ENCODE measurements at regions not wholly inside any gene's neighbourhood (a gene's known extent, or its start where the extent isn't known, plus 50 kb on each side); places are given as distances from the start of the nearest gene placed in this dataset.
"Not testable (repeated sequence)": the region's sequence is repeated elsewhere in the genome, so short reads cannot be mapped to it uniquely, and the experiment has no call there.

DNA sequence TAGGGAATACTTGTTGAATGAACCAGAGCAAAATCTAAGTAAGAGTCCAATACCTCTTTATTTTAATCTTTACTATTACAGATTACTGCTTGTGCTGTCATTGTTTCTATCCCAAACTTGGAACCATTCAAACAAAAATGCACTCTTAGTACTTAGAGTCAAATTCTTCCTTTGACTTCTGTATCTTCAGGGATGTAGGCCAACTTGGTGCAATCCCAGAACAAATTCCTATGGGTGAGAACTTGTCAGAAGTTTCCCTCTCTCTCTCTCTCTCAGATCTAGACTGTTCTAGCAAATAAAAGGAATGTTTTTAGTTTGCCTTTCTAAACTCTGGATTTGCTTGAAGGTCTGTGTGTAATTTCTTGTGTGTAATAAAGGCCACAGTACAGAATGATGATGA lies 329.0 kb upstream of the TMTC4 start:
- DNase-seq = no peak

DNA sequence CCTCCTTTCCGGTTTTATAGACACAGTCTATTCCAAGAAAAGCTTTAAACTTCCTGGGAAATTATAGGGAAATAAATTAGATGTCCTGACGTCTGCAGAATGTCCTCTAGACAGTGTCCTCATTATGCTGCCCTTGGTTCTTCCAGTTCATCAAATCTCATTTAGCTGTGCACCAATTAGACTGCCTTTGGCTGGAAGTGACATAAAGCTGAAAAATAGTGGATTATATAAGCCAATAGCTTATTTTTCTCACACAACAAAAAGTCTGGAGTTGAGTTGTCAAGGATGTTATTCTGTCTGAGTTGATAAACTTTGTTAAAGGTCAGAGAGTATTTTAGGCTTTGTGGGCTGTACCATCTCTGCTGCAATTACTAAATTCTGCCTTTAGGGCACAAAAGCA lies 314.8 kb upstream of the TMTC4 start:
- no peak for DNase-seq

DNA sequence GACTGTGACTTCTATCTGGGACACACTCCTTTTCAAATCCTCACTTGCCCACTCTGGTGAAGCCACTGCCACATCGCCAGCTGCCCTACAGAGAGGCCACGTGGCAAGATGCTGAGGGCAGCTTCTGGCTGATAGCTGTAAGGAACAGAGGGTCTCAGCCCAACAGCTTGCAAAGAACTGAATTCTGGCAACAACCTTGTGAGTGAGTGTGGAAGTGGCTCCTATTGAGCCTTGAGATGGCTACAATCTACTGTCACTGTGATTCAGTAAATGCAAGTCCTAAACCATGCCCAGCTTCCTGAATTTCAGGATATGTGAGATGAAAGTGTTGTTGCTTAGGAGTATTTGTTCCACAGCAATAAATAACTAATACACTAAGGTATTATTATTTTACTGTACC lies 314.3 kb upstream of the TMTC4 start:
- DNase-seq = no peak

DNA sequence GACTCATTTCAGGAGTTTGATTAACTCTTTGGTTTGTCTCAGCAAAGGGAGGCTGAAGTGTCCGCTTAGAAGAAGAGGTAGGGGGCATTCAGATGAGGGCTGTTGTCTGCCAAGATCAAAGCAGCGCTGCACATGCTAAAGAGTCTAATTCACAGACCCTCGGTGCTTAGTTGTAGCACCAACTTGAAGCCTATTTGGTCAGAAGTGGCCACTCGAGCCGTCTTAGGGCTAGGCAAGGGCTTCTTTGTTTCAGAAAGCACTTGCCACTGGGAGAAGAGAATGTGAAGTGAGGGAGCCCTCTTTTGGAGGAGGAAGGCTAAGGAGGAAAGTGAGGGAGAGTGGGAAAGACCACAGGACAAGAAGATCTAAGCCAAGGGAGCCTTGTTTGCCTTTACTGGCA lies 313.4 kb upstream of the TMTC4 start:
- DNase-seq = no peak

DNA sequence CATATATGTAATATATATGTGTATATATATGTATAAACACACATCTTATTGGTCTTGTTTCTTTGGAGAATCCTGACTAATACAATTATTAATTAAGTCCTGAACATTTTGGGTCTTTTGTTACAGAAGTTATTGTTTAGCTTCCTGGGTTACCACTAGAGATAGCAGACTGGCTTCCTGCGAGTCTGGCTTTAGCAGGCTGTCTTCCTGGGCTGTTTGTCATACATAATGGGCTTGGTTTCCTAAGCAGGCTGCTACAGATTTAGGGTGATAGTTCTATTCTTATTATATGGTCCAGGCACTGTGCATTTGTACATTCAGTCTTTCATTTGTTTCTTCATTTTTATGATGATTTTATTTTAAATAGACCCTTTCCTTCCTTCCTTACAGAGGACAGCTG lies 312.0 kb upstream of the TMTC4 start:
- no peak for DNase-seq

DNA sequence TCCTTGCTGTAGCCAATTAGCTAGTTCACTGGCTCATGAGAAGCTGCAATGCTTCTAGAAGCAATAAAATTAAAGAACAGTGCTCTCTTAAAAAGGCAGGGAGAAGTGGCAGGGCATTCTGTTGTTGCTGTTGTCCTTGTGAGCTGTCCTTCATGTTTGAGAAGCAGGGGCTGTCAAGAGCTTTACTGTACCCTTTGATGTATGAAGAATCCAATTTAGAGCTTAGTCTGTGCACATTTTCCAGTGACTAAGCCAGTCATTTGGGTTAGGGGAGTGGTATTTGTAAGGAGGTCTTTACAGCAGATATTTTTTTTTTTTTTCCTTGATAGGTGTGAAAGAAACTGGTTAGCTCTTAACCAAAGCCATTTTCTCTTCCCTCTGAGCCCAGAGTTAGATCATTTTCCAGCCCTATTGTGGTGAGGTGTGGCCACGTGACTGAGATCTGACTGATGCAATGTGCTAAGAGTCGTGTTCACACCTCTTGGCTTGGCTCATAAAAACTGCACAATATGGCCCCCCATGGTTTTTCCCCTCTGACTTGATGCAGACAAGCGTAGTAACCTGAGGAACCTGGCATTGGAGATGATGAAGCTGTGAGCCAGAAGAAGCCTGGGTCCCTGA lies 309.6 kb upstream of the TMTC4 start:
- no peak for DNase-seq

DNA sequence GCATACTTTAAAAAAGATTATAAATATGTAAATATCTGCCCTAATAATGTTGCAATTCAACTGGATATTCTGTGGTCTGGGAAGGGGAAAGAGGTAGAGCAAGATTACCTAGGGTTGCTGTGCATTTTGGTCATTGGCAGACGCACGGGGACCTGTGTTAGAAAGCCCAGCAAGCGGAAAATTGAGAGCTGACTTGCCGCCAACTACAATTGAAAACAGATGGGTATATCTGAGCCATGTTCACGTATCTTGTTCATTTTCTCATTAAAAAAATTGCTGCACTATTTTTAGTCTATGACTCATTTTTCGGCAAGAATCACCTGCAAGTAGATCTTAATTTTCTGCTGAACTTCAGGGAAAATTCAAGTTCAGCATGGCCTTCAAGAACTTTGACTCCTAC lies 308.5 kb upstream of the TMTC4 start:
- no peak for DNase-seq

DNA sequence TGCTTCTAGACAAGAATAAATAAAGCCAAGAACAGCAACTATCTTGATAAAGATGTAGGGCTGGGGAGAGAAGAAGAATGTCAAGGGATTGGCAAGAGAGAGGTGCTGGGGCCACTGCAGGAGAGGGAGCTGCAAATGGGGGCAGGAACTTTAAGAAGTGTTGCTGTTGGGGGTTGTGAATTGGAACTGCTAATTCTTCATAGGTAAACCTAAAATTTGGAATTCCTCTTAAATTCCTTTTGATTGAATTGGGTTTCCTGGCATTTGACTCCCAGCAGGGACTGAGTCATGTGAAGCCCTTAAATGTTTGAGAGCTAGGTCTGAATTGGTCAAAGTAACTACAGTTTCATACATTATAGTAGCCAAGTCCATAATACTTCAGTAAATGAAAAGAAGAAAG lies 305.6 kb upstream of the TMTC4 start:
- no peak for DNase-seq

DNA sequence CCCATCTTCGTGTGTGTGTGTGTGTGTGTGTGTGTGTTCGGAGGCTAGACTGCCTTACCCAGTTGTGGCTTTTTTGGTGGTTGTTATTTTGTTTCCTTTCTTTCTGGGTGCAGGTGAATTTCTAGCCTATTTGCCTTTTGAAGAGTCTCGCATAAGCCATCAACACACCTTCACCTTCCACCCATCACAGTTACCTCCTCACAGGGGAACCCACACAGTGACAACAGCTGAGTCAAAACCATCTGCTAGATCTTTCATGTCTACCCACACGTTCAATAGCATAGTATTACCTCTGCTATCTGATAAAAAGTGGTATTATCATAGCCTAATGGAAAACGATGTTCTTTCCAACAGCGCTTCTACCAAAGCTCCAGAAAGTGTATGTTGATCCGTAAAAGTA lies 303.2 kb upstream of the TMTC4 start:
- DNase-seq = no peak

DNA sequence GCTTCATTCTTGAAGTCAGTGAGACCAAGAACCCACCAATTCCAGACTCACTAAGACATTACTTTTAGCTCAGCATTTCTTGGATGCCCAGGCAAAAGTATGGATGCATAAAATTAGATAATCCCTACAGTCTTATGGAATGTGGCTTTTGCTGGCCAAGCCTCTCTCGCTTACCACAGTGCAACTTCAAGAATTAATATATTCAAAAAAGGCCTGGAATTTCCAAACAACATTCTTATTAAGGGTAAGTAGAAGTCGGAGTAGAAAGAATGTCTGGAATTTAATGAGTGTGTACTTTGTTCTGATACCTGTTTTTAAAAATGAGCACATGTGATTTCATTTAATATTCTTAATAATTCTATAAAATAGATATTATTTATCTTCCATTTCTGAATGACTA lies 302.4 kb upstream of the TMTC4 start:
- DNase-seq = no peak

DNA sequence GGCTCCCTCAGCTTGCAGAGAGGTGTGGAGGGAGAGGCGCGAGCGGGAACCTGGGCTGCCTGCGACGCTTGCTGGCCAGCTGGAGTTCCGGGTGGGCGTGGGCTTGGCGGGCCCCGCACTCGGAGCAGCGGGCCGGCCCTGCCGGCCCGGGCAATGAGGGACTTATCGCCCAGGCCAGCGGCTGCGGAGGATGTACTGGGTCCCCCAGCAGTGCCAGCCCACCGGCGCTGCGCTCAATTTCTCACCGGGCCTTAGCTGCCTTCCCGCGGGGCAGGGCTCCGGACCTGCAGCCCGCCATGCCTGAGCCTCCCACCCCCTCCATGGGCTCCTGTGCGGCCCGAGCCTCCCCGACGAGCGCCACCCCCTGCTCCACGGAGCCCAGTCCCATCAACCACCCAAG lies 301.1 kb upstream of the TMTC4 start:
- DNase-seq = not testable (repeated sequence)

DNA sequence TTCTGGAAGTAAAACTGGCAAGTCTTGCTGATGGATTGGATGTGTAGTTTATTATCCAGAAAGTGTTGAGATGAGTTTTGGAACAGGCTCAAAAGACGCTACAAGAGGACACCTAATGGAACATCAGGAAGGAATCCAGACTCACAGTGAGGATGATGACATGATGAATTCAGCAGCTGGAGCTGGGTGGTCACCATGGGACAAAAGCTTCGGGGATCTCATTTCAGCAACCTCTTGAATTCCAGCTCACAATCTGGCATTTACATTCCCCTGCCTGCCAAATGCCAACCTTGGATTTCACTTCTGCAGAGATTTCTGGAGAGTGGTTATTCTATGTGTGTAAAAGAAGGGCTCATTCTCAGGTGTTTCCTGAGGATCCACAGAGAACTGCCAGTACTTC lies 288.0 kb upstream of the TMTC4 start:
- no peak for DNase-seq

DNA sequence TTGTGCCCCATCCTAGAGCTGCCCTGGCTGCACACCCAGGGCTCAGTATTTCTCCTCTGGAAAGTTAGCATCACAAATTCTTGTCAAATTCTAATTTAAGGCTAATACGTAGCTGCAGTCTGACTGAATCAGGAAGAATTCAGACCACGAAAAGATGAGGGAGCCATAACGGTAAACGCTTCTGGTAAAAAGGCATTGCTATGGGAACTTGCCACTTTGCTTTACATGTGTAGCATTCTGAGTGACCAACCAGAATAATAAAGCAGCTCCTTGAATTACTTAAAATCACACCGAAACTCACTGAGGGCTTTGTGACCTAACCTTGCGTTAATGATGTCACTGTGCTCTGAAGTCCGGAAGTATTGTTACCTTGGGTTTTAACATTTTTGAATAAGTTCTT lies 286.6 kb upstream of the TMTC4 start:
- no peak for DNase-seq

DNA sequence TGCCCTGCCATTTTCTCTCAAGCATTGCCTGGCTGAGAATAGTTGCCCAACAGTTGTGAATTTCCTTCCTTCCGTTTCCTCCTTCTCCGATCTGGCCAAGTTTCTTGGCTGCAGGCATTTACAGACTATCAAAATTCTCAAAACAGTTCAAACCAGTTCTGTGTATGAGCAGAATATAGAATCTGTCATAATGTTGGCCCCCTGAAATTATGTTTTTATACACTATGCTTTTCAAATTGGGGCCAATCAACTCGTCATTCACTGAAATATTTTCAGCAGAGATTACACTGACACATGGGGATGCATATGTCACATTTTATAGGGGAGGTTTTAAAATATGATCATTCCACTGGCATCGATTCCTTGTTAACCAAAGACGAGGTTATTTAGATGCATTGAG lies 284.2 kb upstream of the TMTC4 start:
- DNase-seq = no peak

DNA sequence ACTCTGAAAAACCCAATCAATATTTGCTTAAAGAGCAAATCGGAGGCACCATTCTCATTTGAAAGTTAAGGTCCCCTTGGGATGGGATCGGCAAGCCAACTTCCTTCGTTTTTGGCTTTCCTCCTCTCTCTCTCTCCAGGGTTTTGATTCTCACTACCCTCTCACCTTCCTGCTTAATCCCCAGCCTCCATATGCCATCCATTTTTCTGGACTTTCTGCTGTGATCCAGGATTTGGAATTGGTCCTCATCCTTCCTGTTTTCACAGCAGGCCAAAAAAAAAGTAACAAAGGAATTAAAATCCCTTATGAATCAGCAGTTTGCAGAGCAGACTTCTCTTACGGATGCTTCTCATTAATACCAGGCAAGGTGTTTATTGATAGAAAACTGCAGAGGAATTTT lies 283.1 kb upstream of the TMTC4 start:
- no peak for DNase-seq

DNA sequence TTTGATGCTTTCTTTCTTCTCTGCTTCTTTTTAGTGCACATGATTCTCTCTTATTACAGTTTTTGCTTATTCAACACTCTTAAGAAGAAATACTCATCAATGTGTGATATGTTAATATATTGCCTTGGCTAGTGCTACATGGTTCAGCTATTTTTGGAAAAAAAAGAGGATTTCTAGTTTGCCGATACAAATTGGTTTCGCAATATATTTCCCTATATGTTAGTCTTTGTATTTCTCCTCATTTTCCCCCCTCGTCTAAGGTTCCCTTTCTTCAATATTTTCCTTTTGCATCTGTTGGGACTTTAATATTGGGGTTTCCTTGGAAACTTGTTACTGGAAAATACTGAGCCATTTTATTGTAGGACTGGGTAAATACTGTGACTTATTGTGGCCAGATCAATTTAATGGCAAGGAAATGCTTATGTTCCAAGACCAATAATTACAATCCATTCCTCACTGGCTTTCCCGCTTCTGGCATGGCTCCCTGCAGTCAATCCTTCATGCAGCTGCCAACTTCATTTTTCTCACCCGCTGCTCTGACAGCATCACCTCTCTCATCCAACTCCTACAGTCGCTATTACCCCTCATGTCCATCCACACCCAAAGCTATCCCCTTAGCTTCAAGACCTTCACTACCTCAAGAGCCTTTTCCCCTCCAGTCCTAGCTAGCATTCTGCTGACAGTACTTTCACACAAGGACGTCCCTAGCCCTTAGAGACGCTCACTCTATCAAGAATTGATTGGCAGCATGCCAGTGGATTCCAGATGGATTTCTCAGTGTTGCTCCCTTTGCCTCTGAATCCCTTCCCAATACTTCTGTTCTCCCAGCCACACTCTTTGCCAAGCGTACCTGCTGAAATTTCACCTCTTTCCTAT lies 280.1 kb upstream of the TMTC4 start:
- DNase-seq = no peak

DNA sequence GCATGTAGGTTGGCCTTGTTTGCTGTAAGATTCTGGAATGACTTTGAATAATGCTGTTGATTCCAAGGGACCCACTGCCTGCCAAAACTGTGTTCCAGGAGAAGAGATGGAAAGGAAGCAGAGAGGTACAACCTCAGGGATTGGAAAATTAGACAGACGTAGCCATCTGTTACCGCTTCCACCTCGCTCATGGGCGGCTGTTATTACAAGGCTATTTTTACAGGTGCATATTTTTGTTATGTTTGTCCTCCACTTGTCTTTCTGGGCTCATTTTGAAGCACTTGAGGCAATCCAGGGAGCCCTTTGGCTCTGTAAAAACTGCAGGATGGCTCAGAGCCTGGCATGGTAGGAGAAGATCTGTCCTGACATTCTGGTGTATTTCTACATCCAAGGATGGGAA lies 276.4 kb upstream of the TMTC4 start:
- DNase-seq = no peak

DNA sequence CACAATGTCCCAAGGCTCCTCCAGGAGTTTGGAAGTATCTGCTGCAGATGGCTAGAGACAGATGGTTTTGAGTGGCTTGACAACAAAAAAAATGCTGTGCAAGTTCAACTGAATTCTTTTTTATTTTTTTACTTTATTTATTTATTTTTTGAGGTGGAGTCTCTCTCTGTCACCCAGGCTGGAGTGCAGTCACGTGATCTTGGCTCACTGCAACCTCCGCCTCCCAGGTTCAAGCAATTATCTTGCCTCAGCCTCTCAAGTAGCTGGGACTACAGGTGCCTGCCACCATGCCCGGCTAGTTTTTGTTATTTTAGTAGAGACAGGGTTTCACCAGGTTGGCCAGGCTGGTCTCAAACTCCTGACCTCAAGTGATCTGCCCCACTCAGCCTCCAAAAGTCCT lies 274.3 kb upstream of the TMTC4 start:
- DNase-seq = not testable (repeated sequence)

DNA sequence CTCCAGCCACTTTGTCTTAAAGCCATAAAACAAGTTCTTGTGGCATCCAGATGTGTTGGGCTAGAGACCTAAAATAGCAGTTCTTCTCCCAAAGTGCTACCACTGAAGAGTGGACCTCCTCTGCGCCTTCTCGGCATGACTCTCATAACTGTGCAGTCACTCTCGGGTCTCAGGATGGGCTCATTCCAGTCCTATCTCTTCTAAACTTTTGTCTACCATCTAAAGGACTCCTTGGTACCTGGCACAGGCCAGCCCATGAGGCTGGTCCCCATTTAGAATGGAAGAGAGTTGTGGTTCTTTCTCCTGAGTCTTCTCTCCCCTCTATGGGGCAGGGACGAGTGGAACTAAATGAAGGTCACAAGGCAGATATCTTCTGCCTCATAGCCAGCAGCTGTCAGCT lies 272.0 kb upstream of the TMTC4 start:
- no peak for DNase-seq

DNA sequence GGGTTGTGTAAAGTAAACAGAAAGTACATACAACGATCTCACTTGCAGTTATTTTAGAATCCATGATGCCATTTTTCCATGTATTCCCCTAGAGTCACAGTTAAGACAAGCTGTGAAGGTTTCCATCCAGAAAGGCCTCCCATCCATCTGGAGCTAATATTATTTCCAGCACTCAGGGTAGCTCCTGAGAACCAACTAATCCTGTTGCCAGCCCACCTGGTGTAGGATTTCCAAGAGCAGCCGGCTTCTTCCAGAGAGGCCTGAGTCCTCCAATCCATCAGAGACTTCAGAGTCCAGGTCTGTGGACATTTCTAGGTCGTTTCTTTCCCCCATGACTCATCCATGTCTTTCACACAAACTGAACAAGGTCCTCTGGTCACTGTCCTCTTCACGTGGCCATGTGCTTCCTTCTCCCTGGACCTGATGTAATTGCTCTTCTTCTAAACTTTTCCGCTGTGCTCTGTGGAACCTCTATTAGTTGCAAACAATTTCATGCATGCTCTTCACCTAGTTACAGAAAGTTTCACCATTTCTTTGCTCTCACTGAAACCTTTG lies 270.3 kb upstream of the TMTC4 start:
- no peak for DNase-seq

DNA sequence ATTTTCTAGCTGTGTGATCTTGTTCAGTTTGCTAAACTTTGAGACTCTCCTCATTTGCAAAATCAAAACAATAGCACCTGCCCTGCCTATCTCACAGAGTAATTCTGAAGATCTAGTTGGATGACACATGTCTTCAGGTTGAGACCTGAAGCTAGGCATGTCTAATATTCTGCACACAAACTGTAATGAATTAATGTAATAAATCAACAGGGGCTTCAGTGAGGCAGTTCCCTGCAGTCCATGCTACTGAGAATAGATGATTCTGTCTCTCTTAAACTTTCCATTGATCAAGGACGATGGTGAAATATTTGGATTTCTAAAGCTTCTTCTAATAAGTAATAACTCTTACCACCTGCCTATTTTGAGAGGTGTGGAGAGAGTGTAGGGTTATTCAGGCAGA lies 268.1 kb upstream of the TMTC4 start:
- no peak for DNase-seq

DNA sequence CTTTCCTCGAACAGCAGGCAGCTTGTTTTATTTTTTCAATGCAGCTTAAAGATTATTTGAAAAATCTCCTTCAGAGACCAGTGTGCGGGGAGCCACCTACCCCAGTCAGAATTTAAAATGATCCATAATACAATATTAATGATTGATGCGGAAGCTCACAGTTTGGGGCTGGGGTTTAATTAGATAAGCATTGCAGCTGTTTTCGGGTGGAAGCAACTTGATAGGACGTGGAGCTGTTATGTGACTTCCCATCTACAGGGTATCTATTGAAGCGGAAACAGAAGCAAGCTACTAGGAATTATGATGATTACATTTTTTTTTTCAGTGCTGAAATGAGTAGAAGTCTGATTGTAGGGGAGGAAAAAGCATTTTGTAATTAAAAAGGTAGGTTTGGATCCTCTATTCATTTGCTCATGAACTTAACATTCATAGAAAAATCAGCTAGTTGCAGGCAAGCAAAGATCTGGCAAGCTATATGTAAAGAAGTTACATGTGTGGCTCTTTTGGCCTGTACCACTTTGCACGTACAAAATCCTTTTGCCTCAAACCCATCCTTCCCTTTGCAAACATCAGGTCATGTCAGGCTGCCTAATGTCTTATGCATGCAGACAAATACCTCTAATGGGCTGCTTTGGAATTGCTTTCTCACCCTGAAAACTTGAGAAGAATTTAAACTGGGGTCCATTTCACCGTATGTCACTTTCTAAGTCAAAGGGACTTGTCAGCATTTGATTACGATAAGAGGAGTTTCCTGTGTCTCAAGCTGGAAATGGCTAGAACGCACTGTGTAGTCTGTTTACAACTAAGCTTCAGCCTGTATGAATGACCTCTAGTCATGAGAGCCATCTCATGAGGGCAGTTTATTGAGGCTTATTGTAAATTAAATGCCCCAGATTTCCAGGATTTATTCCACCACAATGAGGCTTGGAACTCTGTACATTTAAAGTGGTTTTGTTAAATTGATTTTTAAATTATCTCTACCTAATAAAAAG lies 267.1 kb upstream of the TMTC4 start:
- DNase-seq = no peak

DNA sequence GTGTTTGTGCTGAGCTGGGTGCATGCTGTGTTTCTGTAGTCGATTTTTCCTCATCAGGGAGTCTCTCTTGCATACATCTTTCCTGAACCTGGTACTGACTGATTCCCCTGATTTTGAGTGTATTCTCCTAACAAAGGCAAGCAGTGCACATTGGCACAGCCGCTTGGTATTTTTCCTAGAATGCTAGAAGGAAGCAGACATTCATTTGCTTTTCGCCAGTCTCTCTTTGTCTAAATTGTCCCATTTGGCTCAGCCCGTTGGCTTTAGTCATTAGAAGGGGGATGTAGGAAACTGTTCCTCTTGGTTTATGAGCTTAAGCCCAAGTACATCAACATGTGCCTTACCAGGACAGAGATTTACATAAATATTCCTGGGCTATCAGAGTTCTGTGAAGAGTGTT lies 266.1 kb upstream of the TMTC4 start:
- DNase-seq = no peak
